PC-9 (cell line): ENCODE measurements at regions not wholly inside any gene's neighbourhood (a gene's known extent, or its start where the extent isn't known, plus 50 kb on each side); places are given as distances from the start of the nearest gene placed in this dataset.
"Not testable (repeated sequence)": the region's sequence is repeated elsewhere in the genome, so short reads cannot be mapped to it uniquely, and the experiment has no call there.

Experiments
- BruUV-seq: library from RNA; stranded (reverse); fragments of 400-500 nt; replicated peaks from 2 replicates; lab custom pipeline; 2021; lab: Mats Ljungman, UMichigan
- CTCF ChIA-PET: fragments of 300-600 bp; sonication (Branson Sonifier 250); formaldehyde crosslinking; loops from one replicate; lab custom pipeline; 2022; ENCODE audit warnings: antibody characterized with exemption; lab: Charles Lee
- POLR2A ChIA-PET: fragments of 300-600 bp; sonication (Branson Sonifier 250); formaldehyde crosslinking; loops from one replicate; lab custom pipeline; 2022; ENCODE audit warnings: antibody characterized with exemption; ENCODE audit not compliant: unreplicated experiment; lab: Charles Lee
- DNase-seq, 2 experiments: peaks; one replicate each; pipeline versions ENCODE4 v3.0.0 to v3.0.0-alpha.2; 2015 to 2022; ENCODE audit warnings: mixed read lengths in 1 of 2
- H2AFZ ChIP-seq: fragments of 200-600 bp; sonication (generic); 2 replicates; pipeline ENCODE4 v1.8.1; 2017; ENCODE audit warnings: antibody characterized with exemption
- H3F3A ChIP-seq: fragments of 200-600 bp; sonication (generic); 2 replicates; pipeline ENCODE4 v1.8.1; 2017; ENCODE audit warnings: antibody characterized with exemption, mild to moderate bottlenecking, low read depth; ENCODE audit not compliant: insufficient read depth
- H3K27ac ChIP-seq: fragments of 200-600 bp; sonication (generic); 2 replicates; pipeline ENCODE4 v1.6.1; 2016; ENCODE audit warnings: mixed run types
- H3K27me3 ChIP-seq: fragments of 200-600 bp; sonication (generic); 2 replicates; pipeline ENCODE4 v1.6.1; 2016; ENCODE audit warnings: low read depth, mixed run types; ENCODE audit not compliant: insufficient read depth
- H3K36me3 ChIP-seq: fragments of 200-600 bp; sonication (generic); 2 replicates; pipeline ENCODE4 v1.6.1; 2016; ENCODE audit warnings: low read depth, mixed run types
- H3K4me1 ChIP-seq: fragments of 200-600 bp; sonication (generic); replicated peaks from 2 replicates; pipeline ENCODE4 v1.6.1; 2016; ENCODE audit warnings: mixed run types; ENCODE audit not compliant: insufficient read depth
- H3K4me2 ChIP-seq: fragments of 200-600 bp; sonication (generic); 2 replicates; pipeline ENCODE4 v1.6.1; 2017; ENCODE audit warnings: mixed run types
- H3K4me3 ChIP-seq: fragments of 200-600 bp; sonication (generic); 2 replicates; pipeline ENCODE4 v1.6.1; 2016; ENCODE audit warnings: mixed run types
- H3K79me2 ChIP-seq: fragments of 200-600 bp; sonication (generic); 2 replicates; pipeline ENCODE4 v1.6.1; 2017; ENCODE audit warnings: low read depth, mixed run types
- H3K9me2 ChIP-seq: fragments of 200-600 bp; sonication (generic); 2 replicates; pipeline ENCODE4 v1.8.1; 2017; ENCODE audit warnings: mild to moderate bottlenecking; ENCODE audit not compliant: insufficient read depth
- H3K9me3 ChIP-seq: fragments of 200-600 bp; sonication (generic); 2 replicates; pipeline ENCODE4 v1.8.1; 2016; ENCODE audit warnings: low read depth; ENCODE audit not compliant: insufficient read depth
- H4K20me1 ChIP-seq: fragments of 200-600 bp; sonication (generic); 2 replicates; pipeline ENCODE4 v1.8.1; 2017; ENCODE audit not compliant: insufficient read depth
- EZH2 ChIP-seq: fragments of 200-600 bp; sonication (generic); IDR thresholded peaks from 2 replicates; pipeline ENCODE4 v1.8.0; 2017; ENCODE audit warnings: antibody characterized with exemption, low read depth
- intact Hi-C: fragments of 100-400 bp; cut with micrococcal nuclease; formaldehyde crosslinking; loops from one replicate; pipeline ENCODE4 v1.10.0; 2022; ENCODE audit not compliant: unreplicated experiment
- TF ChIP-seq, protein P1 (sequence below): fragments of 200-600 bp; sonication (generic); conservative IDR thresholded peaks from 2 replicates; pipeline ENCODE4 v1.6.1; 2017; ENCODE audit warnings: mixed run types, antibody characterized with exemption, mild to moderate bottlenecking, moderate library complexity

DNA sequence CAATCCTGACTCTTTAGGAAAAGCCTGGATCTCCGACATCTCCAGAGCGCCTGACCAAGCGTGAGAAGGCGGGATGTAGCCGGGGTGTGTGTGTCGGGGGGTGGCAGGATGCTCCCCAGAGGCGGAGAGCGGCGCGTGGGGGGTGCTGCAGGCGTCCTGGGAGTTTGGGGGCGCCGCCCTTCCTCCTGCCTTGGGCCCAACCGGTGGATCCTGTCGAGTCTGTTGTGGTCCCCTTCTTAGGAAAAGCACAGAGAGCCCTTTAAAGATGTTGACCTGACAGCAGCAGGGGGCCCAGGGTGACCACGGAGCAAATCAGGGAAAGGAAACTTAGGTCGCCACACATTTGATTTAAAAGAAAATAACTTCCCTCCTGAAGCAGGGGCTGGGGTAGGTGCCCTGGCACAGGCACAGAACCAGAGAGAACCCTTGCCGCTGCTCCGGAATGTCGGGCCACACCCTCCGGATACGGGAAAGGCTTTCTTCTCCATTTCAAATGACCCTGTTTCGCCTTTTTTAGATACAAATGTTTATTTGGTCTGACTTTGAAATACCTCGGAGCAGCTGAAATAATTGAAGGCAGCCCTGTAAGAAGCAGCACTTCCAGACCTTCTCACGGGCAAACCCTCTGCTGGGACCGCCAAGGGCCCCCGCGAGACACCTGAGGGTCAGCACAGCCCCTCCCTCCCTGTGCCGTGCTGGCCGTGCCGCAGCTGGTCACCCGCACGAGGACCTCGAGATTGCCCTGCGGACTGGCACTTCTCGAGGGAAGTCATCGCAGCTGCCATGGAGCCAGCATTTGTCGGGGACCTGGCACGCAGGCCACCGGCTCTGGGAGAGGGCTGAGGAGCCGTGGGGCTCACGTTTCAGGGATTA lies 102.9 kb upstream of the KLF13 start:
- POLR2A ChIA-PET: no interaction called here
- no TSS peak for BruUV-seq

GRCh38 chr15:31224661-31225060 lies 102.0 kb upstream of the KLF13 start:
- peaks cover 57% of the 10 kb centered on the region for H3K27me3 ChIP-seq
- CTCF ChIA-PET, H3K9me2 ChIP-seq, H2AFZ ChIP-seq, H3K4me1 ChIP-seq, DNase-seq, H3K27ac ChIP-seq, BruUV-seq, H4K20me1 ChIP-seq, H3K4me2 ChIP-seq, H3K9me3 ChIP-seq, intact Hi-C loops, H3K4me3 ChIP-seq, H3K79me2 ChIP-seq, H3F3A ChIP-seq, POLR2A ChIA-PET, H3K36me3 ChIP-seq: not testable (repeated sequence)

More for the DNA sequence above, 102.9 kb upstream of the KLF13 start:
- H2AFZ ChIP-seq: no peak overlapping the region
- H4K20me1 ChIP-seq: no peaks in the 10 kb centered on the region
- no peaks in the 10 kb centered on the region for H3K9me3 ChIP-seq
- no peaks in the 10 kb centered on the region for H3K79me2 ChIP-seq
- H3F3A ChIP-seq: no peaks in the 10 kb centered on the region
- no peaks in the 10 kb centered on the region for H3K4me1 ChIP-seq
- H3K4me3 ChIP-seq: no peak overlapping the region
- TF ChIP-seq EZH2: no peak
- TF ChIP-seq, protein P1, sequence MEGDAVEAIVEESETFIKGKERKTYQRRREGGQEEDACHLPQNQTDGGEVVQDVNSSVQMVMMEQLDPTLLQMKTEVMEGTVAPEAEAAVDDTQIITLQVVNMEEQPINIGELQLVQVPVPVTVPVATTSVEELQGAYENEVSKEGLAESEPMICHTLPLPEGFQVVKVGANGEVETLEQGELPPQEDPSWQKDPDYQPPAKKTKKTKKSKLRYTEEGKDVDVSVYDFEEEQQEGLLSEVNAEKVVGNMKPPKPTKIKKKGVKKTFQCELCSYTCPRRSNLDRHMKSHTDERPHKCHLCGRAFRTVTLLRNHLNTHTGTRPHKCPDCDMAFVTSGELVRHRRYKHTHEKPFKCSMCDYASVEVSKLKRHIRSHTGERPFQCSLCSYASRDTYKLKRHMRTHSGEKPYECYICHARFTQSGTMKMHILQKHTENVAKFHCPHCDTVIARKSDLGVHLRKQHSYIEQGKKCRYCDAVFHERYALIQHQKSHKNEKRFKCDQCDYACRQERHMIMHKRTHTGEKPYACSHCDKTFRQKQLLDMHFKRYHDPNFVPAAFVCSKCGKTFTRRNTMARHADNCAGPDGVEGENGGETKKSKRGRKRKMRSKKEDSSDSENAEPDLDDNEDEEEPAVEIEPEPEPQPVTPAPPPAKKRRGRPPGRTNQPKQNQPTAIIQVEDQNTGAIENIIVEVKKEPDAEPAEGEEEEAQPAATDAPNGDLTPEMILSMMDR: no peak
- H3K9me2 ChIP-seq: no peaks in the 10 kb centered on the region
- CTCF ChIA-PET: no interaction called here
- DNase-seq: no peak
- no peaks in the 10 kb centered on the region for H3K36me3 ChIP-seq
- intact Hi-C loops: no loop called here
- no peak overlapping the region for H3K4me2 ChIP-seq
- H3K27ac ChIP-seq: no peak overlapping the region
- peaks cover 57% of the 10 kb centered on the region for H3K27me3 ChIP-seq

- Histone ChIP-seq H3K79me2 (no peaks in the 10 kb centered on the region), H3K27me3 (peaks cover 49% of the 10 kb centered on the region), H4K20me1 (no peaks in the 10 kb centered on the region), H3K4me3 (no peak overlapping the region), H3K4me1 (no peaks in the 10 kb centered on the region), H3K27ac (no peak overlapping the region), H3K9me2 (no peaks in the 10 kb centered on the region), H2AFZ (no peak overlapping the region), H3K36me3 (no peaks in the 10 kb centered on the region), H3K4me2 (no peak overlapping the region), H3F3A (no peaks in the 10 kb centered on the region), H3K9me3 (no peaks in the 10 kb centered on the region)
- CTCF ChIA-PET: no interaction called here
- no TSS peak for BruUV-seq
- no peak for DNase-seq
- POLR2A ChIA-PET: no interaction called here
- TF ChIP-seq, protein P1: no peak
- no peak for TF ChIP-seq EZH2
- intact Hi-C loops: no loop called here
Measured at GRCh38 chr15:31225356-31225955, 101.2 kb upstream of the KLF13 start.
